HCT116 (cell line): ENCODE measurements at regions not wholly inside any gene's neighbourhood (a gene's known extent, or its start where the extent isn't known, plus 50 kb on each side); places are given as distances from the start of the nearest gene placed in this dataset.

Experiments used
- ATAC-seq: fragments of 200-7000 bp; cut with Tn5 transposase; 2 replicates; pipeline ENCODE4 v1.9.1; 2020; ENCODE audit warnings: mild to moderate bottlenecking, moderate library complexity
- BruUV-seq: library from RNA; stranded (reverse); fragments of 400-500 nt; replicated peaks from 2 replicates; lab custom pipeline; 2021; lab: Mats Ljungman, UMichigan
- CTCF ChIA-PET: fragments of 300-600 bp; sonication (Branson Sonifier 250); formaldehyde crosslinking; loops from one replicate; lab custom pipeline; 2021; ENCODE audit warnings: antibody characterized with exemption; lab: Charles Lee
- POLR2A ChIA-PET: fragments of 300-600, 350-600 bp; sonication (Branson Sonifier 250); formaldehyde crosslinking; loops from one replicate; lab custom pipeline; 2021; ENCODE audit warnings: antibody characterized with exemption; lab: Charles Lee
- RAD21 ChIA-PET, 2 experiments: fragments of 300-600 bp; sonication (Branson Sonifier 250); formaldehyde crosslinking; loops; one replicate each; lab custom pipeline; 2023; ENCODE audit warnings: low total read pairs in 2 of 2; ENCODE audit not compliant: uncharacterized antibody in 2 of 2, unreplicated experiment in 2 of 2, low non-redundant PET in 1 of 2; lab: Charles Lee
- DNase-seq: peaks from one replicate; pipeline ENCODE4 v3.0.0-alpha.2; 2010; ENCODE audit warnings: low read depth, low spot score
- H2AFZ ChIP-seq: fragments of 200-600 bp; shearing (Covaris generic), sonication (generic); 2 replicates; pipeline ENCODE4 v1.6.1; 2017; ENCODE audit warnings: low read depth, mixed run types, mixed read lengths, antibody characterized with exemption, low read length; ENCODE audit not compliant: poor library complexity, severe bottlenecking
- H3K27ac ChIP-seq: 2 replicates; pipeline ENCODE4 v1.5.1; 2012; ENCODE audit warnings: low read depth, low read length
- H3K27me3 ChIP-seq: fragments of 200-600 bp; sonication (generic); 2 replicates; pipeline ENCODE4 v1.6.1; 2016; ENCODE audit warnings: mixed run types, low read length, mixed read lengths; ENCODE audit not compliant: insufficient read depth
- H3K36me3 ChIP-seq, 2 experiments: fragments of 200-500 bp in 1 of 2; fragments of 200-600 bp in 1 of 2; sonication (Bioruptor generic) in 1 of 2; sonication (generic) in 1 of 2; 2 replicates each; pipeline versions ENCODE4 v1.5.1 to v1.6.1; 2014 to 2016; ENCODE audit warnings: low read length in 2 of 2, inconsistent platforms in 1 of 2, mixed read lengths in 1 of 2, mixed run types in 1 of 2; ENCODE audit not compliant: insufficient read depth in 2 of 2, control insufficient read depth in 1 of 2
- H3K4me1 ChIP-seq, 2 experiments: fragments of 200-600 bp in 1 of 2; sonication (generic) in 1 of 2; 2 replicates each; pipeline versions ENCODE4 v1.5.1 to v1.6.1; 2012 to 2017; ENCODE audit warnings: low read length in 2 of 2, inconsistent platforms in 1 of 2, mild to moderate bottlenecking in 1 of 2, mixed read lengths in 1 of 2, mixed run types in 1 of 2, moderate library complexity in 1 of 2; ENCODE audit not compliant: insufficient read depth in 2 of 2, control insufficient read depth in 1 of 2
- H3K4me2 ChIP-seq: fragments of 200-600 bp; sonication (generic); 2 replicates; pipeline ENCODE4 v1.6.1; 2017; ENCODE audit warnings: mixed run types, low read length, mixed read lengths
- H3K4me3 ChIP-seq, 2 experiments: fragments of 200-600 bp in 1 of 2; sonication (generic) in 1 of 2; replicated peaks in 1 of 2; 2 replicates each; pipeline ENCODE4 v1.5.1; 2011 to 2016; ENCODE audit warnings: low read length in 2 of 2, control low read depth in 1 of 2, low read depth in 1 of 2, mild to moderate bottlenecking in 1 of 2, mixed read lengths in 1 of 2, mixed run types in 1 of 2
- H3K79me2 ChIP-seq: fragments of 200-600 bp; sonication (generic); 2 replicates; pipeline ENCODE4 v1.6.1; 2017; ENCODE audit warnings: mild to moderate bottlenecking, mixed run types, low read length, moderate library complexity, mixed read lengths; ENCODE audit not compliant: insufficient read depth
- H3K9ac ChIP-seq: fragments of 200-600 bp; sonication (generic); 2 replicates; pipeline ENCODE4 v1.6.1; 2016; ENCODE audit warnings: low read length, mixed read lengths
- H3K9me2 ChIP-seq: fragments of 200-600 bp; sonication (generic), shearing (Covaris generic); 2 replicates; pipeline ENCODE4 v1.6.1; 2017; ENCODE audit warnings: mixed run types, mild to moderate bottlenecking, moderate library complexity; ENCODE audit not compliant: insufficient read depth
- H3K9me3 ChIP-seq, 2 experiments: fragments of 200-500 bp in 1 of 2; fragments of 200-600 bp in 1 of 2; sonication (Bioruptor generic) in 1 of 2; sonication (generic) in 1 of 2; 2 replicates each; pipeline ENCODE4 v1.6.1; 2014 to 2017; ENCODE audit warnings: low read length in 2 of 2, mixed read lengths in 2 of 2, inconsistent platforms in 1 of 2, low read depth in 1 of 2, mild to moderate bottlenecking in 1 of 2, mixed run types in 1 of 2, moderate library complexity in 1 of 2; ENCODE audit not compliant: control insufficient read depth in 1 of 2, insufficient read depth in 1 of 2
- H4K20me1 ChIP-seq: fragments of 200-600 bp; sonication (generic), shearing (Covaris generic); 2 replicates; pipeline ENCODE4 v1.6.1; 2017; ENCODE audit warnings: mixed run types, mild to moderate bottlenecking, moderate library complexity; ENCODE audit not compliant: insufficient read depth
- ATF3 ChIP-seq: IDR thresholded peaks from 2 replicates; pipeline ENCODE4 v1.6.1; 2012
- CBX3 ChIP-seq: IDR thresholded peaks from 2 replicates; pipeline ENCODE4 v1.6.1; 2012; ENCODE audit warnings: low read depth
- CEBPB ChIP-seq: IDR thresholded peaks from 2 replicates; pipeline ENCODE4 v1.6.1; 2012; ENCODE audit warnings: low read depth
- JUND ChIP-seq: IDR thresholded peaks from 2 replicates; pipeline ENCODE4 v1.6.1; 2012
- MAX ChIP-seq: IDR thresholded peaks from 2 replicates; pipeline ENCODE4 v1.6.1; 2012
- POLR2A ChIP-seq: IDR thresholded peaks from 2 replicates; pipeline ENCODE4 v1.7.0; 2011; ENCODE audit warnings: borderline replicate concordance; ENCODE audit not compliant: insufficient read depth, insufficient read length; ENCODE audit errors: extremely low read depth
- POLR2AphosphoS5 ChIP-seq: IDR thresholded peaks from 2 replicates; pipeline ENCODE4 v1.6.1; 2011; ENCODE audit warnings: mild to moderate bottlenecking, low read depth, low read length, moderate library complexity
- RAD21 ChIP-seq: IDR thresholded peaks from 2 replicates; pipeline ENCODE4 v1.6.1; 2012; ENCODE audit warnings: low read depth, mild to moderate bottlenecking
- REST ChIP-seq: IDR thresholded peaks from 2 replicates; pipeline ENCODE4 v1.6.1; 2012; ENCODE audit warnings: low read depth
- SP1 ChIP-seq: IDR thresholded peaks from 2 replicates; pipeline ENCODE4 v1.6.1; 2012; ENCODE audit warnings: low read depth
- SRF ChIP-seq: IDR thresholded peaks from 2 replicates; pipeline ENCODE4 v1.6.1; 2012; ENCODE audit warnings: low read depth
- YY1 ChIP-seq: IDR thresholded peaks from 2 replicates; pipeline ENCODE4 v1.6.1; 2011; ENCODE audit warnings: low read length, low read depth, moderate library complexity, mild to moderate bottlenecking; ENCODE audit not compliant: insufficient replicate concordance; ENCODE audit errors: extremely low read depth
- ZBTB33 ChIP-seq: IDR thresholded peaks from 2 replicates; pipeline ENCODE4 v1.6.1; 2011; ENCODE audit warnings: mild to moderate bottlenecking, low read length, moderate library complexity; ENCODE audit not compliant: insufficient replicate concordance; ENCODE audit errors: extremely low read depth
- intact Hi-C: fragments of 100-400 bp; cut with micrococcal nuclease; formaldehyde crosslinking; loops from 2 replicates; pipeline ENCODE4 v1.10.0; 2022

GRCh38 chr1:101332633-101333032, 95.8 kb downstream of the S1PR1 start:
- RAD21 ChIA-PET: no interaction called here
- POLR2A ChIA-PET: no interaction called here
- H2AFZ ChIP-seq: no peak overlapping the region

GRCh38 chr1:101333186-101333585, 96.4 kb downstream of the S1PR1 start:
- Histone ChIP-seq H3K79me2 (no peaks in the 10 kb centered on the region), H4K20me1 (no peaks in the 10 kb centered on the region), H2AFZ (no peak overlapping the region), H3K9ac (no peak overlapping the region), H3K9me3 (no peaks in the 10 kb centered on the region), H3K36me3 (no peaks in the 10 kb centered on the region), H3K4me3 (no peak overlapping the region), H3K4me1 (no peaks in the 10 kb centered on the region), H3K27ac (no peak overlapping the region), H3K27me3 (no peaks in the 10 kb centered on the region), H3K9me2 (no peaks in the 10 kb centered on the region), H3K4me2 (no peak overlapping the region)
- POLR2A ChIA-PET: no interaction called here
- intact Hi-C loops: no loop called here
- CTCF ChIA-PET: no interaction called here
- DNase-seq (no peak), ATAC-seq (no peak)
- BruUV-seq: no TSS peak
- RAD21 ChIA-PET: no interaction called here
- TF ChIP-seq ATF3 (no peak), MAX (no peak), SP1 (no peak), REST (no peak), SRF (no peak), POLR2A (no peak), POLR2AphosphoS5 (no peak), ZBTB33 (no peak), RAD21 (no peak), CBX3 (no peak), CEBPB (no peak), JUND (no peak)

More at GRCh38 chr1:101332633-101333032, 95.8 kb downstream of the S1PR1 start:
- CTCF ChIA-PET: no interaction called here
- H3K9me3 ChIP-seq: no peaks in the 10 kb centered on the region
- no peak for DNase-seq
- H3K79me2 ChIP-seq: no peaks in the 10 kb centered on the region
- no peaks in the 10 kb centered on the region for H3K27me3 ChIP-seq
- H3K9me2 ChIP-seq: no peaks in the 10 kb centered on the region
- H3K4me3 ChIP-seq: no peak overlapping the region
- H3K9ac ChIP-seq: no peak overlapping the region
- no peaks in the 10 kb centered on the region for H4K20me1 ChIP-seq
- no peak overlapping the region for H3K4me2 ChIP-seq
- H3K36me3 ChIP-seq: no peaks in the 10 kb centered on the region
- no peaks in the 10 kb centered on the region for H3K4me1 ChIP-seq
- BruUV-seq: no TSS peak
- intact Hi-C loops: no loop called here
- H3K27ac ChIP-seq: no peak overlapping the region
- no peak for TF ChIP-seq CEBPB
- TF ChIP-seq YY1: no peak
- no peak for TF ChIP-seq RAD21
- TF ChIP-seq SRF: no peak
- no peak for ATAC-seq
